Nephron (organoid): ENCODE measurements at regions not wholly inside any gene's neighbourhood (a gene's known extent, or its start where the extent isn't known, plus 50 kb on each side); places are given as distances from the start of the nearest gene placed in this dataset.

Source experiments
- H3K27ac Mint-ChIP-seq, 3 experiments: 2 replicates each; pipeline ENCODE4 v1.8.0; 2020; ENCODE audit warnings: mixed read lengths in 3 of 3, mild to moderate bottlenecking in 2 of 3, moderate library complexity in 1 of 3
- H3K27me3 Mint-ChIP-seq: 2 replicates; pipeline ENCODE4 v1.8.0; 2021; ENCODE audit warnings: low read depth, mild to moderate bottlenecking, moderate library complexity, mixed read lengths
- H3K36me3 Mint-ChIP-seq: 2 replicates; pipeline ENCODE4 v1.8.0; 2020; ENCODE audit warnings: low read depth, mixed read lengths
- H3K4me1 Mint-ChIP-seq: 2 replicates; pipeline ENCODE4 v1.8.0; 2020; ENCODE audit warnings: mixed read lengths
- H3K4me3 Mint-ChIP-seq, 3 experiments: 2 replicates each; pipeline ENCODE4 v1.8.0; 2020; ENCODE audit warnings: mild to moderate bottlenecking in 3 of 3, mixed read lengths in 3 of 3, moderate library complexity in 2 of 3
- H3K9me3 Mint-ChIP-seq: 2 replicates; pipeline ENCODE4 v1.8.0; 2020; ENCODE audit warnings: mixed read lengths
- CTCF ChIP-seq, 3 experiments: fragments of 200-600 bp; sonication (generic); IDR thresholded peaks; one replicate each; pipeline ENCODE4 v1.5.0; 2021; ENCODE audit warnings: antibody characterized with exemption in 3 of 3; ENCODE audit not compliant: unreplicated experiment in 3 of 3

GRCh38 chr2:206368484-206368883 is 74.8 kb upstream of the ADAM23 start:
- H3K27me3 Mint-ChIP-seq, result peaks cover 3% of the 10 kb centered on the region
- no peaks in the 10 kb centered on the region for H3K36me3 Mint-ChIP-seq
- peaks cover 14% of the 10 kb centered on the region for H3K9me3 Mint-ChIP-seq
- H3K4me1 Mint-ChIP-seq, result peaks cover 16% of the 10 kb centered on the region
- peak overlapping the region in 2 of 3 experiments; percentile 19 to 41 for H3K27ac Mint-ChIP-seq
- TF ChIP-seq CTCF (IDR thresholded peaks at IDR 0.05; ENCODE audit: unreplicated experiment in 3 of 3), result no peak
- peak overlapping the region in 1 of 3 experiments; percentile 16 for H3K4me3 Mint-ChIP-seq

- Mint-ChIP-seq H3K36me3 (no peaks in the 10 kb centered on the region), H3K27me3 (peaks cover 3% of the 10 kb centered on the region)
- no peak for TF ChIP-seq CTCF (IDR thresholded peaks at IDR 0.05; ENCODE audit: unreplicated experiment in 3 of 3)
Observed at GRCh38 chr2:206368933-206369569, 74.3 kb upstream of the ADAM23 start.

DNA sequence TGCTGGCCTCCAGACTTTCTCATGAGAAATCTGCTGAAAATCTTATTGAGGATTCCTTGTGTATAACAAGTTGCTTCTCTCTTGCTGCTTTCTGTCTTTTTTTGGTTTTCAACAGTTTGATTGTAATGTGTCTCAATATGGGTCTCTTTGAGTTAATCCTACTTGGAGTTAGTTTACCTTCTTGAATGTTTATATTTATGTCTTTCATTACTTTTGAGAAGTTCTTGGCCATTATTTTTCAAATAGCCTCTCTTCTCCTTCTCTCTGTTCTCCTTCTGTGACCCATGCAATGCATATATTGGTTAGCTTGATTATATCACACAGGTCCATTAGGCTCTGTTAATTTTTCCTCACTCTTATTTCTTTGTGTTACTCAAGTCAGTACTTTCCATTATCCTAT is 67.4 kb upstream of the ADAM23 start:
- H3K36me3 Mint-ChIP-seq, result no peaks in the 10 kb centered on the region
- no peak for TF ChIP-seq CTCF (IDR thresholded peaks at IDR 0.05; ENCODE audit: unreplicated experiment in 3 of 3)

More at GRCh38 chr2:206368933-206369569, 74.3 kb upstream of the ADAM23 start:
- H3K4me3 Mint-ChIP-seq, result no peak overlapping the region
- H3K27ac Mint-ChIP-seq, result peak overlapping the region in 2 of 3 experiments; percentile 19 to 41
- peaks cover 16% of the 10 kb centered on the region for H3K4me1 Mint-ChIP-seq
- peaks cover 20% of the 10 kb centered on the region for H3K9me3 Mint-ChIP-seq

DNA sequence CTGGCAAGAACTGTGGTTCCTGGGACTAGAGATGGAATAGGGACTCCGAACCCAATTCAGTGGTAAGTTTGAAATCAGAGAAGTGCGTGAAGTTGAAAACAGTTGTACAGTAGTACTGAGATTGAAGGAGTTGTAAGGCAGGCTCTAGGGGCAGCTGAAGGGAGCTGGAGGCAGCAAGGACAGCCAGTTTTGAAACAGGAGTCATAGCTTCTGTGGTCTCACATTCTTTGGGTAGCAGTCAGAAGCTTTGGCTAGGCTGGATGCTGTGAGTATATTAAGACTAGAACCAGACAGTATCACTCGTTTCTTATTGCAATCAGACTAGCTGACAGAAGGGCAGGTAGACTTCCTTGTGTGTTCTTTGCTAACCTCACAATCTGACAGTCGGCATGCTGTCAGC is 64.5 kb upstream of the ADAM23 start:
- Mint-ChIP-seq H3K27me3 (no peaks in the 10 kb centered on the region), H3K4me1 (peaks cover 26% of the 10 kb centered on the region), H3K27ac (peak overlapping the region; percentile 89 to 91 (median 90)), H3K36me3 (no peaks in the 10 kb centered on the region), H3K9me3 (peaks cover 32% of the 10 kb centered on the region), H3K4me3 (peak overlapping the region in 1 of 3 experiments; percentile 8)
- no peak for TF ChIP-seq CTCF (IDR thresholded peaks at IDR 0.05; ENCODE audit: unreplicated experiment in 3 of 3)

More for the DNA sequence above, 67.4 kb upstream of the ADAM23 start:
- Mint-ChIP-seq H3K27me3 (peaks cover 3% of the 10 kb centered on the region), H3K4me3 (no peak overlapping the region), H3K9me3 (peaks cover 38% of the 10 kb centered on the region), H3K27ac (no peak overlapping the region), H3K4me1 (peaks cover 26% of the 10 kb centered on the region)

DNA sequence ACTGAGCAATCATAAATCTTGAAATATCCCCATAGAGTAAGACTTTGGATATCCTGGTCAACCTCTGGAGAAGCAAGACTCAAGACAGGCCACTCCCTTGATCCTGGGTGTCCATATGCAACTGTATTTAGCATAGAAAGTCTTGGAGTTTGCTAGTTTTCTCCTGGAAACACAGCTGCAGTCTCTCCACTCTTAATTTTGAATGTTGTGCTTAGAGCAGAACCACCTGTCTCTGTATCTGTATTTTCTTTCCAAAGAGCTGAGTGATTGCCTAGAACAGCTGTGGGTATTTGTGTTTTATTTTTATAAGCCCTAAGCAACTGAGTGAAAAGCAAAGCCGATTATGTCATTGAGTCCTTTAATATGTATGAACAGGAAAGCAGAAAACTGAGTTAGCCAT is 64.1 kb upstream of the ADAM23 start:
- H3K4me1 Mint-ChIP-seq, result peaks cover 26% of the 10 kb centered on the region
- H3K27ac Mint-ChIP-seq, result peak overlapping the region; percentile 89 to 91 (median 90)
- peaks cover 30% of the 10 kb centered on the region for H3K9me3 Mint-ChIP-seq
- TF ChIP-seq CTCF (IDR thresholded peaks at IDR 0.05; ENCODE audit: unreplicated experiment in 3 of 3), result no peak
- no peaks in the 10 kb centered on the region for H3K36me3 Mint-ChIP-seq
- H3K27me3 Mint-ChIP-seq, result no peaks in the 10 kb centered on the region
- H3K4me3 Mint-ChIP-seq, result peak overlapping the region in 1 of 3 experiments; percentile 8

- Mint-ChIP-seq H3K36me3 (no peaks in the 10 kb centered on the region), H3K27ac (peak overlapping the region; percentile 89 to 91 (median 90)), H3K4me1 (peaks cover 26% of the 10 kb centered on the region), H3K9me3 (peaks cover 31% of the 10 kb centered on the region), H3K27me3 (no peaks in the 10 kb centered on the region), H3K4me3 (peak overlapping the region in 1 of 3 experiments; percentile 8)
- TF ChIP-seq CTCF (IDR thresholded peaks at IDR 0.05; ENCODE audit: unreplicated experiment in 3 of 3), result no peak
Observed at GRCh38 chr2:206379886-206380285, 63.4 kb upstream of the ADAM23 start.
